HepG2 (cell line): ENCODE measurements at regions not wholly inside any gene's neighbourhood (a gene's known extent, or its start where the extent isn't known, plus 50 kb on each side); places are given as distances from the start of the nearest gene placed in this dataset.

Source experiments
- ERF ChIP-seq: IDR thresholded peaks from 2 replicates; pipeline ENCODE4 v1.6.1; 2018; ENCODE audit warnings: missing biosample characterization, missing genetic modification reagents
- FOSL2 ChIP-seq: sonication (generic); formaldehyde crosslinking; IDR thresholded peaks from 2 replicates; pipeline ENCODE4 v1.4.0; 2020; ENCODE audit warnings: missing genetic modification reagents
- GATAD2A ChIP-seq: IDR thresholded peaks from 2 replicates; pipeline ENCODE4 v1.6.1; 2016
- HNRNPLL ChIP-seq: fragments of 200-400 bp; formaldehyde crosslinking; IDR thresholded peaks from 2 replicates; pipeline ENCODE4 v1.6.1; 2017; ENCODE audit warnings: mild to moderate bottlenecking, low read depth, low read length; ENCODE audit not compliant: poor library complexity, severe bottlenecking
- KAT8 ChIP-seq: IDR thresholded peaks from 2 replicates; pipeline ENCODE4 v1.6.1; 2016; ENCODE audit warnings: missing genetic modification reagents, missing compliant biosample characterization
- KDM4B ChIP-seq: sonication (generic); formaldehyde crosslinking; IDR thresholded peaks from 2 replicates; pipeline ENCODE4 v1.4.0; 2020; ENCODE audit warnings: missing genetic modification reagents
- KMT2A ChIP-seq: sonication (generic); formaldehyde crosslinking; IDR thresholded peaks from 2 replicates; pipeline ENCODE4 v1.4.0; 2020; ENCODE audit warnings: missing genetic modification reagents
- NKX3-1 ChIP-seq: sonication (generic); formaldehyde crosslinking; IDR thresholded peaks from 2 replicates; pipeline ENCODE4 v1.5.0; 2020; ENCODE audit warnings: missing genetic modification reagents
- PATZ1 ChIP-seq: sonication (generic); formaldehyde crosslinking; IDR thresholded peaks from 2 replicates; pipeline ENCODE4 v1.4.0; 2020; ENCODE audit warnings: missing genetic modification reagents
- PHF21A ChIP-seq: sonication (generic); formaldehyde crosslinking; IDR thresholded peaks from 2 replicates; pipeline ENCODE4 v1.5.0; 2020; ENCODE audit warnings: mild to moderate bottlenecking, missing genetic modification reagents
- RAD21 ChIP-seq: fragments of 450-650 bp; formaldehyde crosslinking; IDR thresholded peaks from 2 replicates; pipeline ENCODE4 v1.5.0; 2020; ENCODE audit warnings: mild to moderate bottlenecking
- RBM39 ChIP-seq: fragments of 200-400 bp; formaldehyde crosslinking; IDR thresholded peaks from one replicate; pipeline ENCODE4 v1.6.1; 2018; ENCODE audit warnings: antibody characterized with exemption, mild to moderate bottlenecking, low read depth, low read length; ENCODE audit not compliant: poor library complexity, severe bottlenecking
- SP140L ChIP-seq: sonication (generic); formaldehyde crosslinking; IDR thresholded peaks from 2 replicates; pipeline ENCODE4 v1.4.0; 2020; ENCODE audit warnings: missing genetic modification reagents, borderline replicate concordance
- TAF15 ChIP-seq: fragments of 200-400 bp; formaldehyde crosslinking; IDR thresholded peaks from one replicate; pipeline ENCODE4 v1.6.1; 2018; ENCODE audit warnings: mild to moderate bottlenecking, low read depth, low read length; ENCODE audit not compliant: poor library complexity, severe bottlenecking
- ZFP41 ChIP-seq: sonication (generic); formaldehyde crosslinking; IDR thresholded peaks from 2 replicates; pipeline ENCODE4 v1.4.0; 2020; ENCODE audit warnings: mild to moderate bottlenecking, missing genetic modification reagents, borderline replicate concordance
- ZFY ChIP-seq: sonication (generic); formaldehyde crosslinking; IDR thresholded peaks from 2 replicates; pipeline ENCODE4 v1.4.0; 2020; ENCODE audit warnings: missing genetic modification reagents
- ZFYVE20 ChIP-seq: sonication (generic); formaldehyde crosslinking; IDR thresholded peaks from 2 replicates; pipeline ENCODE4 v1.8.0; 2023; ENCODE audit warnings: low read depth, mild to moderate bottlenecking, moderate library complexity, missing genetic modification reagents, borderline replicate concordance
- ZNF142 ChIP-seq: sonication (generic); formaldehyde crosslinking; IDR thresholded peaks from 2 replicates; pipeline ENCODE4 v1.4.0; 2020; ENCODE audit warnings: missing genetic modification reagents
- ZNF225 ChIP-seq: sonication (generic); formaldehyde crosslinking; IDR thresholded peaks from 2 replicates; pipeline ENCODE4 v1.4.0; 2020; ENCODE audit warnings: mild to moderate bottlenecking, missing genetic modification reagents
- ZNF274 ChIP-seq: sonication (generic); formaldehyde crosslinking; IDR thresholded peaks from 2 replicates; pipeline ENCODE4 v1.5.1; 2020; ENCODE audit warnings: mild to moderate bottlenecking, missing genetic modification reagents
- ZNF292 ChIP-seq: sonication (generic); formaldehyde crosslinking; IDR thresholded peaks from 2 replicates; pipeline ENCODE4 v1.8.1; 2022; ENCODE audit warnings: mild to moderate bottlenecking, low read depth, missing genetic modification reagents, borderline replicate concordance
- ZNF317 ChIP-seq: sonication (generic); formaldehyde crosslinking; IDR thresholded peaks from 2 replicates; pipeline ENCODE4 v1.5.0; 2020; ENCODE audit warnings: mild to moderate bottlenecking, missing genetic modification reagents
- ZNF576 ChIP-seq: sonication (generic); formaldehyde crosslinking; IDR thresholded peaks from 2 replicates; pipeline ENCODE4 v1.4.0; 2020; ENCODE audit warnings: mild to moderate bottlenecking, missing genetic modification reagents

- peak; percentile 59 for TF ChIP-seq RBM39
- no peak for TF ChIP-seq ZFYVE20
- no peak; the same call in 1 of the 2 replicates for TF ChIP-seq ZNF225 (CRISPR knock-in tag)
- TF ChIP-seq ZNF576 = no peak
- no peak for TF ChIP-seq ZFP41 (CRISPR knock-in tag)
- TF ChIP-seq ZNF274 = no peak; the same call in 1 of the 2 replicates
- peak; percentile 24 for TF ChIP-seq TAF15
- peak; percentile 84 for TF ChIP-seq ZFY
- TF ChIP-seq KMT2A (CRISPR knock-in tag) = peak; percentile 47; the same call in 1 of the 2 replicates
- TF ChIP-seq HNRNPLL = peak; percentile 43
- TF ChIP-seq PHF21A (CRISPR knock-in tag) = peak; percentile 90
- TF ChIP-seq FOSL2 (CRISPR knock-in tag) = peak; percentile 90
- peak; percentile 30; the same call in 1 of the 2 replicates for TF ChIP-seq PATZ1 (CRISPR knock-in tag)
- TF ChIP-seq ZNF142 (CRISPR knock-in tag) = peak; percentile 55; the same call in 1 of the 2 replicates
- 0 out of 2 replicates have a peak, but pooled peaks have one; percentile 54 for TF ChIP-seq SP140L
- TF ChIP-seq RAD21 = peak; percentile 17; the same call in 1 of the 2 replicates
- TF ChIP-seq ZNF292 = peak; percentile 95
- no peak for TF ChIP-seq NKX3-1 (CRISPR knock-in tag)
- 0 out of 2 replicates have a peak, but pooled peaks have one; percentile 43 for TF ChIP-seq KAT8
- TF ChIP-seq ZNF317 (CRISPR knock-in tag) = no peak
- peak; percentile 62 for TF ChIP-seq GATAD2A (CRISPR knock-in tag)
- 0 out of 2 replicates have a peak, but pooled peaks have one; percentile 15 for TF ChIP-seq KDM4B (CRISPR knock-in tag)
- peak; percentile 72 for TF ChIP-seq ERF (CRISPR knock-in tag)
Measured at GRCh38 chr3:13263770-13264467, 156.2 kb downstream of the NUP210 start (continued).
